HG03097 (cell line): ENCODE measurements at regions not wholly inside any gene's neighbourhood (a gene's known extent, or its start where the extent isn't known, plus 50 kb on each side); places are given as distances from the start of the nearest gene placed in this dataset.

ENCODE experiments used
- ATAC-seq: cut with Tn5 transposase; IDR thresholded peaks from one replicate; pipeline ENCODE4 v1.9.1; 2021; ENCODE audit not compliant: unreplicated experiment, low FRiP score

GRCh38 chr2:16119741-16120140 lies 179.4 kb downstream of the MYCN start:
- ATAC-seq, result no peak

DNA sequence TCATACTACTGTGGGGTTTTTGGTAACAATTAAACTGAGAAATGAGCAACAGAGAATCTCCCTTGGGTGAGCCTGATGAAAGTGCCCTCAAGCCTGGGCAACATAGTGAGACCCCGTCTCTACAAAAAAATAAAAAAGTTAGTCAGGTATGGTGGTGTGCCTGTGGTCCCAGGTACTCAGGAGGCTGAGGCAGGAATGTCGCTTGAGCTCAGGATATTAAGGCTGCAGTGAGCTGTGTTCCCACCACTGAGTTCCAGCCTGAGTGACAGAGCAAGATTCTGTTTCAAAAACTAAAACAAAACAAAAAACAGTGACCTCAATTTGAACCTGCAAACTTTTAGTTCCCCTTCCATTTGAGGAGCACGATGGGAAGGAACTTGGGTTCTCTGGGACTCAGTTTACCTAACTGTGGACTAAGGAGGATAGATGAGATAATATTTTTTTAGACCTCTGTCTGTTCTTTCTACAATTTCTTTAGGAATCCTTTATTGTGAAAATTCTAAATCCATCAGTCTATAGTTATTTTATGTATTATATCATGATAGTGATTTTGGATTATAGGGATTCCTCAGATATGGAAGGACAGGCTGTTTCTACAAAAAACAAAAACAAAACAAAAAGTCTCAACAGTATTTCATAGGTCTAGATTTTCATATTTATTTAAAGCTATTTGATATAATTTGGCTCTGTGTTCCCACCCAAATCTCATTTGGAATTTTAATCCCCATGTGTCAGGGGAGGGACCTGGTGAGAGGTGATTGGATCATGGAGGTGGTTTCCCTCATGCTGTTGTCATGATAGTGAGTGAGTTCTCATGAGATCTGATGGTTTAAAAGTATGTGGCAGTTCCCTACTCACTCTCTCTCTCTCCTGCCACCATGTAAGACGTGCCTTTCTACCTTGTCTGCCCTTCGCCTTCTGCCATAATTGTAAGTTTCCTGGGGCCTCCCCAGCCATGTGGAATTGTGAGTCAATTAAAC lies 178.6 kb downstream of the MYCN start:
- no peak for ATAC-seq

GRCh38 chr2:16117791-16118610 lies 177.7 kb downstream of the MYCN start:
- ATAC-seq, result no peak

DNA sequence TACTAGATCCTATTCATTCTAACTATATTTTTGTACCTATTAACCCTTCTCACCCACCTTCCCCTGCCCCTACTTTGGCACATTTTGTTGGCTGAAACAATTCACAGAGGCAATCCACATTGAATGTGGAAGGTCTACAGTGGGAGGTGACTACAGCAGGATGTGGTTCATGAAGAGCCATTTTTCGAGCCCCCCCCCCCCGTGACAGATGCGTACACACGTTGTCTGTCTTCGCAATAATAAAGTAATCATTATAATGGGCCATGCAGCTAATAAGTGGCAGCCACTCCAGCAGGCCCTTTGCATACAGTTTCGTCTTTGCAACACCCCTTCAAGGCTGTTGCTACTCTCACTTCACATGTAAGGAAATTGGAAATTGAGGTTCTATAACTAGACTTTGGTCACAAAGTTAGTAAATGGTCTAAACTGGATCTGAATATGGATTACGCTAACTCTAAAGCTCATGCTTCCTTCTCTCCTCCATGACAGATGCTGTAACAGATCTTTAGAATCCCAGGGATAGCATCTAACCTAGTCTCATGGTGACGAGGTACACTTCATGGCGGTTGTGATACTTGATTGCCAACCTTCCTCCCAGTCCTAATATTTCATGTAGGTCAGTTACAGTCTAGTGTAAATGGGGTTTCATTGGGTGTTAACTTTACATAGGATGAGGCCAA lies 176.8 kb downstream of the MYCN start:
- ATAC-seq, result no peak

DNA sequence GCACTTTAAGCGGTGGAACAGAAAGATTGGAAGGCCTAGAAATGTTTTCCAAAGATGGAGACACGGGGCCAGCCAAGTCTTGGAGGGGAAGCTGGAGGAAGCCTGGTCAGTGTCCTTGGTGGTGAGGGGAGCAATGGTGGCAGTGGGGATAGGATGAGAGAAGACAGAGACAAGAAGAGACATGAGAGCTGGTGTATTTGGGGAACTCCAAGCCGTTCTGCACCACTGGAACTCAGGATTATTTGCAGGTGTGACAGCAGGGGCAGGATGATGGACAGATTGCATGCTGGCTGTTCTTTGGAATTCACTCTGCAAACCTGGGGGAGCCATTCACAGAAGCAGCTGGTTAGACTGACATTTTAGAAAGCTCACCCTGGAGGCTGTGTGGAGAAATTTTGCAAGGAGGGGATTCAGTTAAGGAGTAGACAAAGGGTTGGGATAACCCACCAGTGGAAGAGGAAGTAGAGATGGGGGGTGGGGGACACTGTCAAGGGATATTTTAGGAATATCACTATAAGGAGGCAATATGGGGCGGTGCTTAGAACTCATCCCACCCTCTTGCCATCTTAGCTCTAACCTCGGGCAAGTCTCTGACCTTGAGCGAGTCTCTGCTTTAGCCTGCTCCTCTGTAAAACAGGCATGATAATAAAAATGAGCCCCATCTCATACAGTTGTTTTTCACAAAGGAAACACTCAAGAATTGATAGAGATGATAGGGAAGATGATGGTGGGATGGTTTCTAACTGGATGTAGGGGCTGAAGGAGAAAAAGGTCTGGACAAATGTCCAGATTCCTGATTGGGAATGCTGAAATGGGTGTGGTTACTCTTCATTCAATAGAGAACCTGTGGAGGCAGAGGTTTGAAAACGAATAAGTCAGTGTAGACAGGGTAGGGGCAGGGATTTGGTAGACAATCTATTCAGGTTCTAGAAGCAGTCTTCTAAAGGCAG lies 175.8 kb downstream of the MYCN start:
- ATAC-seq, result no peak

DNA sequence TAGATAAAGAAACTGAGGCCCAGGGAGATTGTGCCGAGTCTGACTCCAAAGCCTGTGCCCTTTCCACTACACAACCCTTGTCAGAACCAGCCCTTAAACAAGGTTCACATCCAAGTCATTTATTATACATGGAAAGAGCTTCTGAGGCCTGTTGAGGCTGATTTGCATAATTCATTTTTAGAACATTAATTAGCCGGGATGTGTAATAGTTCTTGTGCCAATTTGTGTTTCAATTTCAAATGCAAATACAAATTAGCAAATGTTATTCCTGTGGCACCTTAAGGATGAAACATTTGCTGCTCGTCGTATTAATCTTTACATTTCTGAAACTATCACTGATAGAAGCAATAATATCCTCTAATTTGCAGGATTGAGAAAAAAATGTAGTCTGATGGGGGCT lies 174.9 kb downstream of the MYCN start:
- no peak for ATAC-seq

DNA sequence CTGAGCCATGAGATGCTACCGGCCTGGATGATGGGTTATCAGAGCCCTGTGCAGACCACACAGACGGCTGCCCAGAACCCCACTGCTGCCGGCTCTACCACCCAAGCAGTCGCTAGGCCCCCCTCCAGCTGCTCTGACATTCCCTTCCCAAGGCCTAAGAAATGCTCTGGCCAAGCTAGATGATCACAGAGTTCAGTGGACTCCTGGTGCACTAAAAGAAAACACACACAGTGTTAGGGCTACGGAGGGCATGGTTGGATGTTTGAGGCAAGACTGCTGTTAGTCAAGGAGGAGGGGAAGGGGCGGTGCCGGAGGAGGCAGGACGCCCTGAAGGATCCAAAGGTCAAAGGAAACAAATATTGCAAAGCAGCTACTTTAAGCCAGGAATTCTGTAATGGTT lies 174.5 kb downstream of the MYCN start:
- ATAC-seq, result no peak

GRCh38 chr2:16114070-16114469 lies 173.7 kb downstream of the MYCN start:
- ATAC-seq, result no peak

- ATAC-seq, result no peak
These were observed 173.2 kb downstream of the MYCN start for GRCh38 chr2:16113568-16113967.

GRCh38 chr2:16112972-16113560 lies 172.7 kb downstream of the MYCN start:
- no peak for ATAC-seq

DNA sequence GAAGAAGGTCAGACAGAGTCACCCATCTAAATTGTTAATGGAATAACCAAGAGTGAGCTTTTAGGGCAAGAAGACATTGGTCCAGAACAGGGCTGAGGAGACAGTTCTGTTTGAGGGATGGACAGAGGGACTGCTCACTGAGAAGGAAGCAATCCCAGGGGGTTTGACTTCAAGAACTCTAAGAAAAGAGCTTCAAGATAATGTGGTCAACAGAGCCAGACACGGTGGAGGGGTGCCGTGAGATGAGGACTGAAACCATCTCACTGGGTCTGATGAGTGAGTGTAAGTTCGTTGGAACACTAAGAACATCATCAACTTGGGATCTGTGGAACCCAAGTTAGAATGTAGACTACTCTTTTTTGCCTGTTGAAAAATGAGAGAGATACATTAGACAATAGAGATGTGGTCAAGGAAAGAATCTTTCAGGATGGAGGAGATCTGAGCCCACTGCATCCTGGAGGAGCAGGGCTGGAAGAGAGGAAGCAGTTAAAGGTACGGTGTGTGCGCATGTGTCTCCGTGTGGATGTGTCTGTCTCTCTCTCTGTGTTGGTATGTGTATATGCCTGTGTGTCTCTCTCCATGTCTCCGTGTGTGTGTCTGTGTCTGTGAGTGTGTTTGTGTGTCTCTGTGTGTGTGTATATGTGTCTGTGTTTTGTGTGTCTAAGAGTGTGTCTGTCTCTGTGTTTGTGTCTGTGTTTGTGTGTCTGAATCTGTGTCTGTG lies 172.1 kb downstream of the MYCN start:
- ATAC-seq, result no peak

DNA sequence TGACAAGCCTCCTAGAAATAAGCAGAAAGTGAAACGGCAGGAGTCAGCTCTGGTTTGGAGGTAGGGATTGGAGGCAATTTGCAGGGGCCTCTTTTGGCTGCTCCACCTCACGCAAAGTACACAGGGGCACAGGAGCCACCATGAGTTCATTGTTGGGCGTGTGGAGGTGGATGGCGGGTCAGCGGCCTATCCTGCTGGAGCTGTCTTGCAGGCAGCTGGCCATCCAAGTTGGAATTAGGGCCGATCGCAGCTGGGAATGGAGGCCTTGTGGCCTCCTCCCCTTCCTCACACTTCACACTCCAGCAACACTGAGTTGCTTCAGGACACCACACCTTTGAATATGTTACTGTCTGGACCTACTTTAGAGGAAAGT lies 171.5 kb downstream of the MYCN start:
- no peak for ATAC-seq

DNA sequence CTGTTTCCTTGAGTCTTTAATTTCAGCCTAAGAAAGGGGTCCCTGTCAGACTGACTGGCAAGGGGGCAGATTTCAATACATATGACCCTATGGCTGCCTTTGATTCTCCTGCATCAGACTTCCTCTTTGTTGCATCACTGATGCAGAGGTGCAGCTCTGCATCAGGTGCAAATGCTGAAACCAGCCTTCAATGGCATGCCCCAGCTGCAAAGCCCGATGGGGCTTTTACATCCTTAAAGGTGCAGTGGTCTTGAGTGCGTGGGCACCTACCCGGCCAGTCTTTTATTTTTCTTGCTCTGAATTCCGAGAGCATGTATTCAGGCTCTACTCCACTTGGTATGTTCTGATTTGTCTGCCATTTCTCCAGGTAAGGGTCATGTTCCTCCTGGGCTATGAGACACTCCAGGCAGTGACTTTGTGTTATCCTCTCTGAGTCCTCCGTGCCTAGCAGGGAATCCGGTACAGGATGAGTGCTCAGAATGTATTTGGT lies 169.5 kb downstream of the MYCN start:
- ATAC-seq, result no peak

DNA sequence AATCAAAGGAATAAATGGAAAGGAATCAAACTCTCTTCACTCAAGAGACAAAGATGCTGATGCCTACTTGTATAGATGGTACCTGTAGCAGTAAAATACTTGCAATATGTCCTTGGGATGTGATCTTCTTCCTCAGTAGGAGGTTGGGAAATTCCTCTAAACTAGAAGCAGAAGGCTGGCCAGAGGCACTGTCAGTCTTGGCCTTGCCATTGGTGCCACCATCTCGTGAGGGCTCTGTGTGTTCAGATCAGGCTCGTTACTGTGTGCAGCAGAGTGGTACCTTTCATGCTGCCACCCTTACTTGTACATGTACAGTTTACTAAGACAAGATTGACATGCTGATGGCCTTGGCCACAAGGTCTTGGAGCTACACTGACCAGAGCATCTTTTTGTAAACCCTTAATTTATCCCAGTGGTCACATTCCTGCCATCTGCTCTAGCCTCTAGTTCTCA lies 169.0 kb downstream of the MYCN start:
- ATAC-seq, result no peak

DNA sequence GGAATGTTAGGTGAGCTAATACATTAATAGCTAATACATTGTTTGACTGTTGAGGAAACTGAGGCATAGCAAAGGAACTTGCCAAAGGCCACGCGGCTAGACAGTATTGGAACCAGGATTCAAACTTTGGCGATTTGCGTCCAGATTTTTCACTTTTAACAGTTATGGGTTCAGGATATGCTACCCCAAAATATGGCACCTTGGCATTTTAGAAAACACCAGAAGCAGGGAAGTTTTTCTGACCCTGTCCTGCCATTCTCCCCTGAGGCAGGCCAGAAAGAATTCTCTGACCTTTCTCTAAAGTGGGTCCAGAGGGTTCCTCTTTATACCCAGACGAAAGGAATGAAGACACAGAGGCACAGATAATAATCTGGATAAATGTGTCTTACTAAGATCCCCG lies 166.9 kb downstream of the MYCN start:
- no peak for ATAC-seq

- ATAC-seq, result no peak
These were observed 166.3 kb downstream of the MYCN start for GRCh38 chr2:16106619-16107018.

DNA sequence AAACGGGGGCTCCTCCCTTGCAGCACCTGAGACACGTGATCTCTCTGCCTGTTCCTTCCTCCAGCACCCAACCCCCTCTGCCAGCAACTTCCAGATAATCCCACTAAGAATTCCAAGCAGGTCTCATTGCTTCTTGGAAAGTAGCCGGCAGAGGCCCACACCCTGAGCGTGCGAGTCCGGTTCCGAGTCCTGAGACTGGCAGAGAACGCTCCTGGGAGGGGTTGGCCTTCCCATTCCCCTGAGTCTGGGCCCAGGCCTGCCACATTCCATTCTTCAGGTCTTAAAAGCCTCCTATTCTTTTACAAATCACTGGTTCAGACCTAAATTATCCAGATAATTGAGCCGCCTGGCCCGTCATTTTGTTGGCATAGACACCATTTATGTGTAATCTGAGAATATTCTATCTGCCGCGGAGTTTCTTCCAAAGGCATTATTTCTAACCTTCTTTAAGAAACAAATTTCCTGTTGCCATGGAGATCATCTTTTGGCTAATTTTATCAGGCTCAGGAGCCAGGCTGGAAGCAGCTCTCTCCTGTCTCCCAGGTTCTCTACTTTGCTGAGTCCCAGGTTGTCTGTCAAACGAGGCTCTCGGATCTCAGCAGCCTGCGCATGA lies 165.4 kb downstream of the MYCN start:
- no peak for ATAC-seq

DNA sequence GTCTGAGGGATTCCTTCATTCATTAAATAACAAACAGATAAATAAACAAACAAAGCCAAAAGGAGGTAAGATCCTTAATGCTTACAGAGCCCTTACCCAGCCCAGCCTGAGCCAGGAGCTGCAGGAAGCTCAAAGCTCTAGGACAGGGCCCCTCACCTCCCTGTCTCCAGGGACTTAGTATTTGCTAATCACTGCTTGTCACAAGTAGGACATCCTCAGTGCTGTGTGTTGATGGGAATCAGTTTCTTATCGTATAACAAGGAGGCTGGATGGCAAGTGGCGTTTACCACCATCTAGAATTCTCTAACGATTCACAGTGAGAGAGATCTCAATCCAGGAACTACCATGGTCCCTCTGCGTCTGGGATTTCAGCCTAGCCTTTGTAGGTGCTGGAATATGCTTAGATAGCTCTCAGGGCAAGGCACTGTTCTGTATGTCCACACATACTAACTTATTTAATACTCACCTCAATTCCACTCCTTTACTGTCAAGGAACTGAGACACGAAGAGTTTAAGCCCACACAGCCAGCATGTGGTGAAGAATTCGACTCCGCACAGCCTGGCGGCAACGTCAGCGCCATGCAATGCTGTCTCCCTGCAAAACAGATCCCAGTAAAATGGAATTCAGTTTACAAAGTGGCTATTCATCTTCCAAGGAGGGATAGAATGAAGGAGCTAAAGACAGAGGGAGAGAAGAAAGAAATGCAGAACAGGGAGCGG lies 164.8 kb downstream of the MYCN start:
- ATAC-seq, result no peak
